PFSK-1 (cell line): ENCODE measurements at regions not wholly inside any gene's neighbourhood (a gene's known extent, or its start where the extent isn't known, plus 50 kb on each side); places are given as distances from the start of the nearest gene placed in this dataset.

Source experiments
- REST ChIP-seq, 2 experiments: IDR thresholded peaks; 2 replicates each; pipeline versions ENCODE4 v1.6.1 to v1.8.0; 2011 to 2012; ENCODE audit warnings: low read depth in 2 of 2, low read length in 2 of 2, control low read depth in 1 of 2, inconsistent platforms in 1 of 2, mild to moderate bottlenecking in 1 of 2, moderate library complexity in 1 of 2; ENCODE audit not compliant: insufficient read depth in 1 of 2
- TAF1 ChIP-seq: IDR thresholded peaks from 2 replicates; pipeline ENCODE4 v1.6.1; 2012; ENCODE audit warnings: low read length, control low read depth, borderline replicate concordance; ENCODE audit not compliant: insufficient read depth

DNA sequence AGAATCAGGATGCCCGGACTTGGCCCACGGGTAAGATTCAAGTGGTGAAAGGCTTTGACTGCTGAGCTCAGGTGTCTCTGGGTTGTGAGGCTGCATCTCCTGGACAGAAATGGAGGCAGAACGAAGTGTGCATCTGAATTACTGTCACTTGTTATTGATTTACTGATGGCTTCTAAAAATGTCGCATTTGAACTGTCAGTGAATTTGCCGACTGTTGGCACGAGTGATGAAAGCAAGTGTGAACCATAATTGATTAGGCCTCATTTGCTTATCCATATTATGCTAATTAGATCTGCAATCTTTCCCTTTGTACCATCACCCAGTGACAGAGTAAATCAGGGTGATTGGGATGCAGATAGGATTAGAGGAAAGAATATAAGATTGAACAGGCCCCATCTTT lies 252.4 kb downstream of the NUF2 start:
- TF ChIP-seq TAF1 (no peak), REST (IDR thresholded peaks at IDR 0.05; ENCODE audit: insufficient read depth in 1 of 2, low read depth in 2 of 2, low read length in 2 of 2) (no peak)
